ENCODE measurements at regions not wholly inside any gene's neighbourhood (a gene's known extent, or its start where the extent isn't known, plus 50 kb on each side); places are given as distances from the start of the nearest gene placed in this dataset.

- DNase-seq (ENCODE audit: low read depth) = no peak
- no peak for TF ChIP-seq CTCF (conservative IDR thresholded peaks at IDR 0.05; ENCODE audit: low read depth, low read length)
- H3K4me3 ChIP-seq (ENCODE audit: low read length) = no peak overlapping the region
Measured at GRCh38 chr10:123399276-123399839, 245.2 kb downstream of the BUB3 start.

GRCh38 chr10:123402021-123402420 lies 247.8 kb downstream of the BUB3 start:
- no peak for TF ChIP-seq CTCF (conservative IDR thresholded peaks at IDR 0.05; ENCODE audit: low read depth, low read length)

GRCh38 chr10:123402656-123403055 lies 248.5 kb downstream of the BUB3 start:
- no peak for TF ChIP-seq CTCF (conservative IDR thresholded peaks at IDR 0.05; ENCODE audit: low read depth, low read length)
- no peak for DNase-seq (ENCODE audit: low read depth)
- no peak overlapping the region for H3K4me3 ChIP-seq (ENCODE audit: low read length)

More at GRCh38 chr10:123402021-123402420, 247.8 kb downstream of the BUB3 start:
- DNase-seq (ENCODE audit: low read depth) = no peak
- no peak overlapping the region for H3K4me3 ChIP-seq (ENCODE audit: low read length)

- H3K4me3 ChIP-seq (ENCODE audit: low read length) = no peak overlapping the region
- no peak for DNase-seq (ENCODE audit: low read depth)
- TF ChIP-seq CTCF (conservative IDR thresholded peaks at IDR 0.05; ENCODE audit: low read depth, low read length) = no peak
Measured at GRCh38 chr10:123404357-123404756, 250.2 kb downstream of the BUB3 start.

GRCh38 chr10:123408660-123409059 lies 254.5 kb downstream of the BUB3 start:
- H3K4me3 ChIP-seq (ENCODE audit: low read length) = no peak overlapping the region
- no peak for TF ChIP-seq CTCF (conservative IDR thresholded peaks at IDR 0.05; ENCODE audit: low read depth, low read length)
- no peak for DNase-seq (ENCODE audit: low read depth)

- no peak for DNase-seq (ENCODE audit: low read depth)
- TF ChIP-seq CTCF (conservative IDR thresholded peaks at IDR 0.05; ENCODE audit: low read depth, low read length) = no peak
- H3K4me3 ChIP-seq (ENCODE audit: low read length) = no peak overlapping the region
Measured at GRCh38 chr10:123409426-123409825, 255.2 kb downstream of the BUB3 start.

- H3K4me3 ChIP-seq (ENCODE audit: low read length) = no peak overlapping the region
- no peak for DNase-seq (ENCODE audit: low read depth)
- no peak for TF ChIP-seq CTCF (conservative IDR thresholded peaks at IDR 0.05; ENCODE audit: low read depth, low read length)
Measured at GRCh38 chr10:123409884-123410283, 255.7 kb downstream of the BUB3 start.
